GM18502 (cell line): ENCODE measurements at regions not wholly inside any gene's neighbourhood (a gene's known extent, or its start where the extent isn't known, plus 50 kb on each side); places are given as distances from the start of the nearest gene placed in this dataset.

Source experiments
- ATAC-seq: cut with Tn5 transposase; IDR thresholded peaks from one replicate; pipeline ENCODE4 v1.9.1; 2021; ENCODE audit warnings: mild to moderate bottlenecking; ENCODE audit not compliant: unreplicated experiment, poor library complexity

DNA sequence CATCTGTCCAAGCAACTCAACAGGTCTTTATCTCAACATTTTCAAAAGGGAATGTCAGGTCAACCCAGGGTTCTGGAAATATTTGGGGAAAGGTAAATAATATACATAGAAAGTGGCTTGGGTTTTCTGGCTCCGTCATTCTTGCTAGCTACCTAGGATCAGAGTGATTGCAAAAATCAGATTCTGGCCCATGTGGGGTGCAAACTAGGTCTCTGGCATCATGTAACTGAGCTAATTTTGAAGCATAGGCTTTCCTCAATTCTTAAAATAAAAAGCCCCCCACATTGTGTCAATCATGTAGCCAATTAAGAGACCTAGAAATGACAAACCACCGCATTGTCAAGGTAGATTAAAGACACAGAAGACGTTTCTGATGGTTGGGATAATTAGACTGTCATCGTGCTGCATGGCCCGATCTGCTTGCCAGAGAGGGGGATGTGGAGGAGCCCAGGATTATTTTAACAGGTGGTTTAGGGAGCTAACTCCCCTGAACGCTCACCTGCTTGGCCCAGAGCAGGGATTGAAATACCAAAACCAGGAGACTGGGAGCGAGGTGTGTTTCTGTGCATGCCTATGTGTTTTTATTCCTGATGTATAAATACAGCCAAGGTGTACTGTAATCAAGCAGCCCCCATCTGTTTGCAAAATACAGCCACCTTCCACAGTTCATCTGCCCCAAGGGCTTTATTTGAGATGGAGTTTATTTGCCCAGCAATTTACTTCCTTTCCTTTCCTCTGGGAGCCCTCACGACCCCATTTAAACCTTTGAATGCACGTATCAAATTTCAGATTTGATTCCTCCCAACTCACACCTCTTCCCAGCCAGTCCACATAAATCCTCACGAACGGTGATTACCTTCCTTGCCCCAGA is 189.5 kb downstream of the TTC8 start:
- no peak for ATAC-seq

DNA sequence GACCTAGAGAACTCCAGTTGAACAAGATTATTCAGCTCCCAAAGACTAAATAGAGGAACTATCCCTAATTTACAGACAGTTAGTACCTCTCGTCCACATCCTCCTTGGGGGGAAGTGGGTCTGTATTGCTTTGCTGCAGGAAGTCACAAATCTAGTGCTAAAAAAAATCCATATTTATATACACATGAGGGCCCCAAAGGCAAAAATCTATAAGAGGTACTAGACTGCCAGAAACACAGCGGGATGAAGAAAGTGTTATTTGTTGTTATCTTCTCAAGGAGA is 190.1 kb downstream of the TTC8 start:
- no peak for ATAC-seq

DNA sequence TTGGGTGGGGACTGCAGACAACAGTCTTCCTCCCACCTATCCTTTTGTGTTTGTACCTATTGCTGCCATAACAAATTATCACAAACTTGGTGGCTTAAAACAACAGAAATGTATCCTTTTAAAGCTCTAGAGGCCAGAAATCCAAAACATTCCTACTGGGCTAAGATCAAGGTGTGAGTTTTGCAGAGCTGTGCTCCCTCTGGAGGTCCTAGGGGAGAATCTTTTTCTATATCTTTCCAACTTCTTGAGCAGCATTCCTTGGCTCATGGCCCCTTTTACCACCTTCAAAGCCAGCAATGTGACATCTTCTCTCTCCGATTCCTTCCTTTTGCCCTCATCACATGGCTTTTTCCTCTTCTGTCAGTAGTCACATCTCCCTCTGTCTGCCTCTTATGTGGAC is 190.6 kb downstream of the TTC8 start:
- no peak for ATAC-seq

DNA sequence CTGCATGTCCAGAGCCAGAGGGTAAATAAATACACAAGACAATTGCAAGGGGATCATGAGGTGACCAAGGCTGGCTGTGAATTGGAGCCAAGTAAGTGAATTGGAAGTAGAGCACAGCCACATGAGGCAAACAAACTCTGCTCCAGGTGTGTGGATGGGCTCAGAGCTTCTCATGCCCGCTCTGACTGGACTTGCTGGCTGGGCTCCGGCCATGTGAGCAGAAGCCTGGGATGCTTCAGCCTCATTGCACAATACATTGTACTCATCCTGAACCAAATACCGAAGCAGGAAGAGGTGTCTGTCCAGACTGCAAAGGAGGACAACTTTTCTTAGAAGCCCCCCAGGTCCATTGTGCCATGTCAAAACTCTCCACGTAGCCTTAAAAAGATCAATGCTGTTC is 193.0 kb downstream of the TTC8 start:
- no peak for ATAC-seq

DNA sequence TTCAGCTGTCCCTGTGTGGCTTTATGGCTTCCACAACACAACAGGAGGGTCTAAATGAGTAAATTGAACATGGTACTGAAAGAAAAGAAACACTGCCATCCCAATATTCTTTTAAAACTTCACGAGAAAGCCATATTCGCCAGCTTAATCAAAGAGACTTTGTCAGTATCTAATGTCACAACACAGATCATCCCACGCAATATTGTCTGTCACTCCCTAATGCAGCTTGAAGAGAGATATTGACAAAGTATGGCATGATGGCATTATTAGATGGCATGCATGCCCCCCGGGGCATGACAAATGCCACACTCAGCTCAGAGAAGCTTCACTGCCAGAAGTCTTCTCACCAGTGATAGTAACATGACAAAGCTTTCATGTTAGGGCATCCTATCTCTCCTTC is 197.8 kb downstream of the TTC8 start:
- no peak for ATAC-seq

DNA sequence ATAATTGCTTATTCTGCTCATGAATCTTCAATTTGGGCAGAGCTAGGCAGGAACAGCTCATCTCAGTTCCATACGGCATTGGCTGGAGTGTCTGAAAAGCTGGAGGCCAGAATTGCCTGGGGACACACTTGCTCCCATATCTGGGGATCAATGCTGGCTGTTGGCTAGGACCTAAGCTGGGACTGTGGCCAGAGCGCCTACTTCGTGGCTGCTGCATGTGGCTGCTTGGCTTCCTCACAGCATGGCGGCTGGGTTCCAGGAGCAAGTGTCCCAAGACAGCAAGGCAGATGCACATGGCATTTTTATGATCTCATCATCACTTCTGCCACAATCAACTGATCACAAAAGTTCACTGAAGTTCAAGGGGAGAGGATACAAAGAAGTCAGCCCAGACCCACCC is 200.2 kb downstream of the TTC8 start:
- ATAC-seq = no peak

DNA sequence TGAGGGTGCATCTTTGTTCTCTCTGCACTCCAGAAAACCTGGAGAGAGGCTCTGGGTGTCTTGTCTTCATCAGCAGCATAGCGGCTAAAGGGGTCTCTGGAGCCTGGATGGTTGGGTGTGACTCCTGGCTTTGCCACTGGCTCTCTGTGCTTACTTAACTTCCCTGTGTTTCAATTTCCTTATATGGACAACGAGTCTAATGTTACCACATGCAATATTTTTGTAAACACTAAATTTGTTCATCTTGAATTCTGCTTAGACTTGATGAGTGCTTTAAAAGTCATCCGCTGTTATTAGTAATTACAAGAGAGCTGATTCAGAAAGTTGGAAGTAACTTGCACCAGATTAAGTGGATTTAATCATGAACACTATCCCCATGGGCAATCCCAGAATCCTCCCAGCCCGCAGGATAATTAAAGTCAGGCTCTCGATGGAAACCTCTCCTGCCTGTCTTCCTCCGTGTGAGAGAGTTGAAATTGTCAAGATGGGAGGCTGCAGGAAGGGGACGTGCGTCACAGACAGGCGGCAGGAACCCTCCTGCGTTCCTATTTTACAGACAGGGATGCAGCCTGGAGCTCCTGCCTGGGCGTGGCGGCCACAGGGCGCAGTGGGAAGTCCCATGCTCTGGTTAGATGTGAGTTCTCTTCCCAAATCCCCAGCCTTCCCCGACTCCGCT is 201.2 kb downstream of the TTC8 start:
- no peak for ATAC-seq

DNA sequence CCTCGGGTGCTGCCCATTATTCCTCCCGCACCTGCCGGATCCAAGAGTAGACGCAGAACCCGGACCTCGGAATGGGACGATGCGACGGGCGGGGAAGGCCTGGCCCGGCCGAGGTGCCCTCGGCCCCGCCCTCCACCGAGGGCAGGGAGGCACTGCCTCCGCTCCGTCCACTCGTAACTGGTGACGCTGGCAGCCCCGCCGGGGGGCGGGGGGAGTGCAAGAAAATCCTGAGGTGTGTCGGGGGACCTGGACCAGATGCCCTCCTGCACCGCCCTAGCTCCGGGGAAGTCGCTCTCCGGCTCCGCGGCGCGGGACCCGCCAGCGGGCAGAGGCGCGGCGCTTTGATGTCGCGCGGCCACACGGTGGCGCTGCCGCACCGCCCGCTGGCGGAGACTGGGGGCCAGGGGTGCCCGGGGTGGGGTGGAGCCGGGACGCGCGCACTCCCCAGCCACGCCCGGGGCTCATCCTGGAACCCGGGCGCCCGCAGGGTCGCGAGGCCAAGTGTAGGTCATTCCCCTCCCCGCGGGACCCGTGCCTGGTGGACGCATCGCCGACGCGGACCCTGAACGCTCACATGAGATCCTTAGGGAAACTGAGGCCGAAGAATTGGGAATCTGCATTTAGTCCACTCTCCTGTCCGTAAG is 202.8 kb downstream of the TTC8 start:
- ATAC-seq = peak; percentile 90

DNA sequence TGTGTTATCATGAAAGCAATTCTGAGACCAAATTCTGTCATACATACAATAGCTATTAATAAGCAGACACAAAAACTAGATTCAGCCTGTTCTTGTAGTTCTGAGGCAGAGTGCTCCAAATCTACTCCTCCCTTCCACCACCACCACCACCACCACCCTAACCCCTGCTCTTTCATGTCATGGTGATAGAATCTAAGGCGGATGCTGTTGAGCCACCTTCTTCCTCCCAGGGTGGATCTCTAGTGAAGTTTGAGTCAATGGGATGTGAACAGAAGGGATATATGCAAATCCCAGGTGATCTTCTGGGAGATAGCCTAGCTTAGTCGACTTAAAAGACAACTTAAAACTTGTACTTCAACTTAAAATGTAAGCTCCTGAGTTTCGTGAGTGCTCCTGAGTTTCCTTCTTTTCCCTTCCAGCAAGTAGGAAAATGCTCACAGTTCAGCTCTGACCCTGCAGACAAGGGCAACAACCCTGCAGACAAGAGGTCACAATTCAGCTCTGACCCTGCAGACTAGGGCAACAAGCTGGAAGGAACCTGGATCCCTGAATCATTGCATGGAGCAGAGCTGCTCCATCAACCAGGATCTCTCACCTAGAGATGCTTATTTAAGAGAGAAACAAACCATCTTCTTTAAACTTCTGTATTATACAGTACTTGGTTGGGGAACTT is 204.1 kb downstream of the TTC8 start:
- no peak for ATAC-seq

DNA sequence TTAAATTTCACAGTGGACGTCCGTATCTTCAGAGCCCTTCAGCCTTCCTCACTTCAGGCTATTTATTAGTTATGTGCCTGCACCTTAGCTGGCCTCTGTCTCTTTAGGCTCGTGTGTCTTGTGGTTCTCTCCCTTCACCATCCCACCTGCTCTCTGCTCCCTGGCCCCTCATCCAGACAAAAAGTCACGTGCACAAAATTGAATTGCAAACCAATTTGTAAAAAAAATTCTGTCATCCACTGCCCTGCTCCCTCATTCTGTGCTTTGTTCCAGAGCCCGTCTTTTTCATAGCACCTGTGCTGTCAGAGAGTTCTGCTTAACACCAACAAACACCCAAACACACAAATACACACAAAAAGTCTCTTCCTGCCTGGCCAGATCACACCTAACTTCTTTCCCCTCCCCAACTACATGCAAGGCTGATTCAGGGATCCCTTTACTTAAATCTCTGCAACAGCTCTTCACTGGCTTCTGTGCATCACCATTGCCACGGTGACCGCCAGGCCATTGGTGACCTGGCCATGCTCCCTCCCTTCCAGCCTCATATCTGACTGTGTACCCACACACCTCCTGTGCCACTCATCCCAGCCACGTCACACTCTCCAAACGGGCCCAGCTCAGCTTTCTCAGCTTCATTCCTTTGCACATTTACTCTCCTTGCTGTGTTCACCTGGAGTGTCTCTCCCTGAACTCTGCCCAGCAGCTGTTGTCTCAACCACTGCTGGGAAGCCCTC is 205.7 kb downstream of the TTC8 start:
- ATAC-seq = no peak

DNA sequence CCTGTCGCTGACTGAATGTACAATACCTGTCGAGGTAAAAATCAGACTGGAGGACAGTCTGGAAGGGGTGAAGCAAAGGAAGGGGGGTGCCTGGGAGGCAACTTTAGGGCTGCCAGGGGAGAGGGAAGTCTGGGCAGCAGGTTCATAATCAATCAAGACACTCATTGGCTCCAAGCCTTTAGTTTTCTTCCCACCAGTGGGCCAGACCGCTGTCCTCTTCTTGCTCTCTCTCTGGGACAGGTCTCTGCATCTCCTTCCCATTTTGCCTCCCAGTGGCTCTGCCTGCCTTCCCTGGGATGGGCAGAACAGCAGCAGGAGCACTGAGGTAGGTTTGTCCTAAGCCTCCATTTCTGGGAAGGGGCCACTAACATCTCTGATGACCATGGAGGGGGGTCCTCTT is 206.5 kb downstream of the TTC8 start:
- ATAC-seq = no peak

DNA sequence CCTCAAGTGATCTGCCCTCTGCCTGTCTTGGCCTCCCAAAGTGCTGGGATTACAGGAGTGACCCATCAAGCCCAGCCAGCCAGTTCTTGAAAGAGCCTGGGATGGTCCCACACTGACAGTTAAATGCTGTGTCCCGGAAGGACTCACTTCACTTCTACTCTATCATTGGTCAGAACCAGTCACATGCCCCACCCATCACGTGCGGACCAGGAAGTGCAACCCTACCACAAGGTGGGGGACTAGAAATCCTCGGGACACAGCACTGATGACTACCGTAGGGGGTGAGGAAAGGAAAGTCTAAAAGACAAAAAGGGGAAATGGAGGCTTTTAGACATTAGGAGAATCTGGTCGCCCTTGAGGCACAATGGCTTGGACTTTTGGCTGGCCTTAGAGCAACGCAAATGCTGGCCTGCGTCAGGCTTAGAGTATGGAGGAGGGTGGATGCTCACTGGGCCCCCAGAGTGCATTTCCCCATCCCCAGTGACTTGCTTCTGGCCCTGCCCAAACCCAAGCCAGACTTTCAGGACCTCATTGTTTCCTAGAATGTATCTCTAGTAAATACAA is 207.7 kb downstream of the TTC8 start:
- ATAC-seq = no peak

DNA sequence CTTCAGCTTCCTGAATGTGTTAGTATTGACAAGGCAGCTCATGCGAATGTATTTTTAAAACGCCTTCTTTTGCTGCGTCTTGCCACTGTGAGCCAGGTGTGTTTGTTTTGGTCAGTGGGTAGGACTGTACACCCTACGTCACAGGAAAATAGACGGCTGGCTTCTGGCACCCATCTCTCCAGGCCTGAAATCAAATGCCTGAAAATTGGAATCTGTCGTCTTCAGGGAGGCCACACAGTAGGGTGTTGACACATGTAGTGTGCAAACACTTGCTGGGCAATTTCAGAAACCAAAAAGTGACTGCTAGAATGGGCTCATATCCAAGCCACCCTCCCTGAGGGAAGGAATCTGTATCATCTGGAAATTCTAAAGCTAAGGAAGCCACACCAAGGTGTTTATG is 209.3 kb downstream of the TTC8 start:
- no peak for ATAC-seq

DNA sequence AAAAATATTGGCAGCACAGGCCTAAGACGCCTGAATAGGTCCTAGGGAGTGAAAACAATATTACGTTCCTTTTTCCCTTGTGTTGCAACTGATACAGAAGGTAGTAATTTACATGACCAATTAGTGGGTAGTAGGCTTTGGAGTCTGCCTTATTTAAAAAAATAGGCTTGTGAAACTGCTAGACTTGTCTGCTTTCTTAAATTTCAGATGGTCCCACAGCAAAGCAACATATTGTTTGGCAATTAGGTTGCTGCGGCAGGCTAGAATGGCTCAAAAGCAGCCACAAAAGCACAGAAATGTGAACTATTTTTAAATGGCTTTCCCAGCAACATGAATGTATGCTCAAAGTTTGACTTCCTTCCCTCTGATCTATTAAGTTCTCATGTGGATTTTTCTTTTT is 211.9 kb downstream of the TTC8 start:
- no peak for ATAC-seq

DNA sequence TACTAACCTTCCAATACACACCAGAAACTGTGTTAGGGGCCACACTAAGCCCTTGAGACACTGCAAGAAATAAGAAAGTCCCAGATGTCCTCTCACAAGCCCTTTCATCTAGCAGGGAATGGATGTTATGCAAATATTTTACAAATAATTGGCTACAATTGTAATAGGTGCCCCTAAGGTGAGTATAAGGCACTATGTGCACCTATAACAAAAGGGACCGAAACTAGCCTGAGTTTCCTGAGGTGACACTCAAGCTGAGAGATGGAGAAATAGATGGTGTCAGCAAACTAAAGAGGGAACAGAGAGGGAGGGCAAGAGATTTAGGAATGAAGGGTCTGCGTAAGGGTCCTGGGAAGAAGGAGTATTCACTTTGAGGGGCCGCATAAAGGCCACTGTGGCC is 212.6 kb downstream of the TTC8 start:
- no peak for ATAC-seq

DNA sequence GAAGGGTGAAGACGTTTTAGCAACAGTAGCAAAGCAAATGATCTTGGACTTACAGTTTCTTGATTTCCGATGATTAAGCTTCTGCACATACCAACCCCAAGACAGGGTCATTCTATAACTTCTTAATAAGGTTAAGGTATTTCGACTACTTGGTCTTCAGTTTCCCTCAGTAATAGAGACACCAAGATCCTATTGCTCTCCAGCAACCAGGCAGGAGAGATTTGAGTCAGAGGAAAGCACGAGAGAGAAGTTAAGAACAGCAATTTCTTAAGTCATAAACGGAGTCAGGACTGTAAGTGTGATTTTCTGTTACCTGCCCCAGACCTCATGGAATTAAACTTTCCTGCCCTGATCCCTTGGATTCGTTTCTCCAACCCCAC is 215.6 kb downstream of the TTC8 start:
- no peak for ATAC-seq

DNA sequence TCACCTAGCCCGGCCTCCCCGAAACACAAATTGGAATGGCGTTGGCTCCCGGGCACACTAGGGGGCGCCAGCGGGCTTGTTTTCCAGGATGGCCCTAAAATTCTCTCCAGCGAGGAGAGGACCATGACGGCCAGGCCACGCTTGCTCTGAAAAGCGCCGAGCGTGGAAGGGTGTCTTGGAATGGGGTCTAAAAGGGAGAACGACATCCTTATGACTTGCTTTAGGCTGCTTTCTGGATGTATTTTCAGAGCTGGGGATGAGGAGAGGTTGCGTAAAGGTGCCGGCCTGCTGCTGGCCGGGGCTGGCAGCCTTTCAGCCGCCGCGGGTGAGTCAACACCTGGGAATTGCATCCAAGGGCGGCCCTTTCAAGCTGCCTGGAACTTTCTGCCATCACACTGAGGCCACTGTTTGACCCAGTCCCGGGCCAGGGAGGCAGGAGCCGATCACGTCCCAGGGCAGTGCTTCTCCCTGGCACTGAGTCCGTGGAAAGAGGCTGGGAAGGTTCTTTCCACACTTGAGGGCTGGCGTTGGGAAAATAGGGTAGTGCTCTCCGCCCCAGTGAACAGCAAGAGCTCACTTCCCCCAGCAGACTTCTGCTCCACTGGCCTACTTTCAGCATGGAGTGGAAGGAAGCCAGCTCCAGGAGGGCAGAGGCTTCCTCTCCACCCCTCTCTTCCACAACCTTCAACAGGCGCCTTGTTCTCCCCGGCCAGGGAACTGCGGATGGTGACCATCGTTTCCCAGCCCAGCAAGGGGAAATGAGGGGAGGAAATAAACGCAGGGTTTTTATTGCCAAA is 216.2 kb downstream of the TTC8 start:
- no peak for ATAC-seq

DNA sequence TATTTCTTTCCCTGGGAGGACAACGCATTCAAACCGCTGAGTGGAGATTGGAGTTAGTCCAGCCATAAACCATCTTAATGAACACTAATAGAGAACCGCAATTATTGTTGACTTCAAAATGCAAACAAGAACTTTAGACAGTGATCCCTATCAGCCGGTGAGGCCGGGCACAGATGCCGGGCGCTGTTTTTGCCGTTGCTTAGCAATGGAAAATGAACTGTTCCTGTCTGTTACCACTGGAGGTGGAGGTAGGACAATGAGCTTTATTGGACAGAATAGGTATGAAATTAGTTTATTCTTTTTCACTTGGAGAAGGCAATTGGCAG is 216.8 kb downstream of the TTC8 start:
- ATAC-seq = no peak

DNA sequence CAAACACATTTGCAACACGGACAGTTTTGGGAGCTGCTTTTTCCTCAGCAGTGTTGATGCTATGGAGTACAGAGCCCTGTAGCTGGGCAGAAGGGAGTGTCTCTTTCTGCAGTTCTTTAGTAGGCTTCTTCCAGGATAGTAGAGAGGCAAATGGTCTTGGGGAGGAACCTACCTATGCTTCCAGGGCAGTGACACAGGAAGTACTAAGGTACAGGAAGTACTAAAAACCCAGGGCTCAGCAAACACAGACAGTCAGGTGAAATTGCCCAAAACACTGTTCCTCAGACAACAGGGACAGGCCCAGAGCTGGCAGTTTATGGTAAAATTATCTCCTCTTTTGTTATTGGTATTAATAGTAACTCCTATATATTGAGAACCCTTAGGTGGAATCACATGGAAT is 217.6 kb downstream of the TTC8 start:
- ATAC-seq = no peak

DNA sequence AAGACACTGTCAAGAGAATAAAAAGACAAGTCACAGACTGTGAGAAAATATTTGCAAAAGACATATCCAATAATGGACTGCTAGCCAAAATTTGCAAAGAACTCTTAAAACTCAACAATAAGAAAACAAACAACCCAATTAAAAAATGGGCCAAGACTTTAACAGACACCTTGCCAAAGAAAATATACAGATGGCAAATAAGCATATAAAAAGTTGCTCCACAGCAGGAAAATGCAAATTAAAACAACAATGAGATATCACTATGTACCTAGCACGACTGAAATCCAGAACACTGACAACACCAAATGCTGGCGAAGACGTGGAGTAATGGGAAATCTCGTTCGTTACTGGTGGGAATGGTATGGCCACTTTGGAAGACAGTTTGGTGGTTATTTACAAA is 228.9 kb downstream of the TTC8 start:
- ATAC-seq = no peak
